Parathyroid adenoma (tissue), 2 donors: ENCODE measurements at regions not wholly inside any gene's neighbourhood (a gene's known extent, or its start where the extent isn't known, plus 50 kb on each side); places are given as distances from the start of the nearest gene placed in this dataset.

Experiments
- H2AFZ ChIP-seq: fragments of 300-600 bp; sonication (generic); one replicate; pipeline ENCODE4 v1.7.0; 2017; ENCODE audit warnings: antibody characterized with exemption, mild to moderate bottlenecking
- H3K27ac ChIP-seq: fragments of 300-600 bp; sonication (generic); one replicate; pipeline ENCODE4 v1.7.0; 2017
- H3K27me3 ChIP-seq: fragments of 300-600 bp; sonication (generic); one replicate; pipeline ENCODE4 v1.7.0; 2017; ENCODE audit warnings: low read length; ENCODE audit not compliant: control insufficient read depth, insufficient read depth
- H3K36me3 ChIP-seq: fragments of 300-600 bp; sonication (generic); one replicate; pipeline ENCODE4 v1.7.0; 2017; ENCODE audit warnings: low read length; ENCODE audit not compliant: control insufficient read depth, insufficient read depth
- H3K4me1 ChIP-seq: fragments of 300-600 bp; sonication (generic); one replicate; pipeline ENCODE4 v1.7.0; 2017; ENCODE audit warnings: control low read depth
- H3K4me2 ChIP-seq: fragments of 300-600 bp; sonication (generic); one replicate; pipeline ENCODE4 v1.7.0; 2017; ENCODE audit warnings: low read length
- H3K4me3 ChIP-seq: fragments of 300-600 bp; sonication (generic); one replicate; pipeline ENCODE4 v1.7.0; 2017; ENCODE audit warnings: low read depth, low read length
- H3K79me2 ChIP-seq: fragments of 300-600 bp; sonication (generic); one replicate; pipeline ENCODE4 v1.7.0; 2017; ENCODE audit warnings: control low read depth
- H3K9ac ChIP-seq: fragments of 300-600 bp; sonication (generic); one replicate; pipeline ENCODE4 v1.7.0; 2017; ENCODE audit warnings: mild to moderate bottlenecking
- H3K9me3 ChIP-seq: fragments of 300-600 bp; sonication (generic); one replicate; pipeline ENCODE4 v1.7.0; 2017; ENCODE audit warnings: low read length; ENCODE audit not compliant: control insufficient read depth
- TF ChIP-seq, protein P1 (sequence below): fragments of 300-600 bp; sonication (generic); IDR thresholded peaks from one replicate; pipeline ENCODE4 v1.7.0; 2017; ENCODE audit warnings: antibody characterized with exemption, mild to moderate bottlenecking
- donor health status: primary hyperparathyroidism.

DNA sequence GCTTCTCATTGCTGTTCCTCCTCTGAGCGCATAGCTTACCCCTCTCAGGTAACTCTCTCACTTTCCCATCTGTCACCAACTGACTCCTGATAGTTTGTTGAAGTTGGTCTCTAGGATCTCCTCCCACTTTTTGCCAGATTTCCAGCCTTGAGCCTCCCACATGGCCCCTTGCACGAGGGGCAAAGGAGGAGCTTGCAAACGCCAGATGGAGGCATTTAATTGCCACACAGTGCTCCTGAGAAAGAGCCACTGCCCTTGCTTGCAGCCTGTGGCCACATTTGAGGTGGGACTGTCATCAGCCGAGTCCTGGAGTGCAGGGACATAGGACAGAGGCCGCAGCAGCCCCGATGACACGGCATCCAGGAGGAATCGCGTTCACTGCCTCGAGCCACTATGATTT is 348.7 kb downstream of the SMOC2 start:
- Histone ChIP-seq H3K27ac (no peak overlapping the region), H3K9ac (no peak overlapping the region), H3K4me1 (no peaks in the 10 kb centered on the region), H3K36me3 (no peaks in the 10 kb centered on the region), H3K4me2 (no peak overlapping the region), H3K27me3 (no peaks in the 10 kb centered on the region), H3K9me3 (no peaks in the 10 kb centered on the region), H2AFZ (no peak overlapping the region), H3K4me3 (no peak overlapping the region), H3K79me2 (no peaks in the 10 kb centered on the region)
- TF ChIP-seq, protein P1, sequence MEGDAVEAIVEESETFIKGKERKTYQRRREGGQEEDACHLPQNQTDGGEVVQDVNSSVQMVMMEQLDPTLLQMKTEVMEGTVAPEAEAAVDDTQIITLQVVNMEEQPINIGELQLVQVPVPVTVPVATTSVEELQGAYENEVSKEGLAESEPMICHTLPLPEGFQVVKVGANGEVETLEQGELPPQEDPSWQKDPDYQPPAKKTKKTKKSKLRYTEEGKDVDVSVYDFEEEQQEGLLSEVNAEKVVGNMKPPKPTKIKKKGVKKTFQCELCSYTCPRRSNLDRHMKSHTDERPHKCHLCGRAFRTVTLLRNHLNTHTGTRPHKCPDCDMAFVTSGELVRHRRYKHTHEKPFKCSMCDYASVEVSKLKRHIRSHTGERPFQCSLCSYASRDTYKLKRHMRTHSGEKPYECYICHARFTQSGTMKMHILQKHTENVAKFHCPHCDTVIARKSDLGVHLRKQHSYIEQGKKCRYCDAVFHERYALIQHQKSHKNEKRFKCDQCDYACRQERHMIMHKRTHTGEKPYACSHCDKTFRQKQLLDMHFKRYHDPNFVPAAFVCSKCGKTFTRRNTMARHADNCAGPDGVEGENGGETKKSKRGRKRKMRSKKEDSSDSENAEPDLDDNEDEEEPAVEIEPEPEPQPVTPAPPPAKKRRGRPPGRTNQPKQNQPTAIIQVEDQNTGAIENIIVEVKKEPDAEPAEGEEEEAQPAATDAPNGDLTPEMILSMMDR = no peak

DNA sequence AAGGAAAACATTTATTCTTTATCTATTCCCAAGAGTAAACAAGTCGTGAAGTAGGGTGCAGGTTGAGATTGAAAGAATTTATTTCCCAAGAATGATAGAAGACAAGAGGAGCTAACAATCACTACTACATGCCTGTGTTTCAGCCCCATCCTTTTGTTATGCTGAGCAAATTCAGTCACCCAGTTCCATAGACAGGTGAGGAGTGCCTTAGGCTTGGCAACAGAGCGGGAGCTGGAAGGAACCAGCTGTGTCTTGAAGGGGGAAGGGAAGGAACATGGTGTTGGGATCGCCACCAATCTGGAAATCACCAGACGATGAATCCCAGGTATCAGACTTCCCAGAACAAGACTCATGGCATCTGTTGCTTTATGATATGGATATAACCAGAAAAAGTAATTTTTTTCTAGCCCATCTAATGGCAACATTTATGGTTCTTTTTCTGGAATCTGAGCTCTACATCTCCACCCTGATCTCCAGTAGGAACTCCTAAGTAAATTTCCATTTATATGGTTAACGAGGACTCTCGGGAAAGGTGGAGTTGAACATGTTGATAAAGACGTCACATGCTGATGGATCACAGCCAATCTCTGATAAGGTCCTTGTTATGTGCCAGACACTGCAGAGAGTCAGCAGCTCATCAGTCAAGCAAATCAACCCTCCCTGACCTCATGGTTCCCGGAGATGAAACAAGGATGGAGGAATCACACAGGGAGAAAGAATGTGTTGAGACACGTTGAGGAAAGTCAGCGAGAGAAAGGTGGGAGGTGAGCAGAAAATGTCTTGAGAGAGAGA is 344.9 kb downstream of the SMOC2 start:
- H3K4me2 ChIP-seq = no peak overlapping the region
- no peaks in the 10 kb centered on the region for H3K4me1 ChIP-seq
- TF ChIP-seq, protein P1 = no peak
- H3K79me2 ChIP-seq = no peaks in the 10 kb centered on the region
- no peak overlapping the region for H3K27ac ChIP-seq
- H3K4me3 ChIP-seq = no peak overlapping the region
- H3K9me3 ChIP-seq = no peaks in the 10 kb centered on the region
- H2AFZ ChIP-seq = no peak overlapping the region
- no peaks in the 10 kb centered on the region for H3K36me3 ChIP-seq
- no peak overlapping the region for H3K9ac ChIP-seq
- no peaks in the 10 kb centered on the region for H3K27me3 ChIP-seq

DNA sequence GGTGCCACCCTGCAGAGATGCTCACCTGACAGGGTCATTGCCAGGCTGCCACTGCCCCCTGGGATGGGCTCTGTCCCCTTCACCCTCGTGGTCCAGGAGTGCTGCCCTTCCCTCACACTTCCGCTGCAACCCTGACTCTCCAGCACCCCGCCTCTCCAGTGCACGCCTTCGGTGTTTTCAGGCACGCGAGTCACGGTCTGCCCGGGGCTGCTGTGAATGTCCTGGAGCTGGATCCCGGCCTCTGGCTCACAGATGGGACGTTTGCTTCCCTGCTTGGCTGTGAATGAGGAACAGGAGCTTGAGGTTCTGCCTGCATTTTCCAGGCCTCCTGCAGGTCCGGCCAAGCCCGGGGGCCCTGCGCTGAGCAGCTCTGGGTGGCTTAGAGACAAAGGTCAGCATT is 343.4 kb downstream of the SMOC2 start:
- TF ChIP-seq, protein P1 = no peak
- Histone ChIP-seq H3K4me1 (no peaks in the 10 kb centered on the region), H3K27me3 (no peaks in the 10 kb centered on the region), H3K4me2 (no peak overlapping the region), H3K9ac (no peak overlapping the region), H2AFZ (no peak overlapping the region), H3K36me3 (no peaks in the 10 kb centered on the region), H3K27ac (no peak overlapping the region), H3K4me3 (no peak overlapping the region), H3K9me3 (no peaks in the 10 kb centered on the region), H3K79me2 (no peaks in the 10 kb centered on the region)

DNA sequence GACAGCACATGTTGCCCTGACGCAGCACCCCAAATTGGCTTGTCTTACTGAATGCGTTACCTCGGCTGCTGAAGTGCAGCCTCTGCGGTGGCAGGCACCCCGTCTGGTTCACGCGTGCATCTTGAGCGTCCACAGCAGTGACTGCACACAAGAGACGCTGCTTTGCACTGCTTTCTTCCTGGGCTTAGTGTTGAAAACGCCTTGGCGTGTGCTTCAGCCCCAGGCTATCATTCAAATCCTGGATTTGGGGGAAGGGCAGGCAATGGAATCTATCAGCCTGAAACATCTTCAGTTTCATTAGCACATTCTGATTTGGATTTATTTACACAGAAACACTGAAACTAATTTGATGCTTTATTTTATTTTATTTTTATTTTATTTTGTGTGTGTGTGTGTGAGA is 342.7 kb downstream of the SMOC2 start:
- no peak overlapping the region for H2AFZ ChIP-seq
- no peaks in the 10 kb centered on the region for H3K27me3 ChIP-seq
- H3K9ac ChIP-seq = no peak overlapping the region
- H3K79me2 ChIP-seq = no peaks in the 10 kb centered on the region
- H3K4me3 ChIP-seq = no peak overlapping the region
- TF ChIP-seq, protein P1 = no peak
- H3K27ac ChIP-seq = no peak overlapping the region
- H3K36me3 ChIP-seq = no peaks in the 10 kb centered on the region
- no peaks in the 10 kb centered on the region for H3K9me3 ChIP-seq
- H3K4me1 ChIP-seq = no peaks in the 10 kb centered on the region
- no peak overlapping the region for H3K4me2 ChIP-seq

DNA sequence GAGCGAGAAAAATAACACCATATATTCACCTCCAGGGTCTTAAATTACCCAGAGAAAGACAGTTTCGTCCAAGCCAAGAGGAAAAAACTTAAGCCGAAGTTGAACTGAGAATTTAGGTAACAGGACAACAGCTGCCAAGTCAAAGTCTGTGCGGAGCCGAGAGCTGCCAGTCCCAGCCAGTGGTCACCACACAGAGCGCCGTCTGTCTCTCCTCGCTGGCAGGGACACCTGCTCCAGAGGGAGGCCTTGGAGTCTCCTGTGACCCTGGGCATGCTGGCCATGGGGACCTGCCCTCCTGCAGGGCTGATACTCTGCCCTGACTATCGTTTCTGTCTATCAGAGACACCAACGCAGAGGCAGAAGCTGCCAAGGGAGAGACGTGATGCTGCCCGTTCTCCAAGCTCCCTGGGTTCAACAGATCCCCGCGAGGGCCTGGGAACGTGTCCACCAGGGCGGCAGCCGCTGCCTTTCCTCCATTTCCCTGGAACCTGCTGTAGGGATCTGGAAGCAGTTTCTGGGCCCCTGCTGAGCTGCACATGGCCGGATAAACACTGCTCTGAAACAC is 341.3 kb downstream of the SMOC2 start:
- Histone ChIP-seq H3K4me2 (no peak overlapping the region), H3K9ac (no peak overlapping the region), H3K4me1 (no peaks in the 10 kb centered on the region), H3K4me3 (no peak overlapping the region), H2AFZ (no peak overlapping the region), H3K79me2 (no peaks in the 10 kb centered on the region), H3K36me3 (no peaks in the 10 kb centered on the region), H3K27me3 (no peaks in the 10 kb centered on the region), H3K9me3 (no peaks in the 10 kb centered on the region), H3K27ac (no peak overlapping the region)
- TF ChIP-seq, protein P1 = no peak
